Stomach (tissue), 4 donors: ENCODE measurements at regions not wholly inside any gene's neighbourhood (a gene's known extent, or its start where the extent isn't known, plus 50 kb on each side); places are given as distances from the start of the nearest gene placed in this dataset.

Experiments
- EP300 ChIP-seq: sonication (generic); formaldehyde crosslinking; IDR thresholded peaks from one replicate; pipeline ENCODE4 v1.6.1; 2017; ENCODE audit warnings: antibody characterized with exemption
- POLR2A ChIP-seq, 4 donors: fragments of 450-650 bp; IDR thresholded peaks; one replicate each; pipeline ENCODE4 v1.6.1; 2016; ENCODE audit warnings: antibody characterized with exemption in 4 of 4, control low read depth in 2 of 4, mild to moderate bottlenecking in 1 of 4, moderate library complexity in 1 of 4
- TF ChIP-seq, protein P1 (sequence below), 7 experiments: fragments of 450-650 bp in 4 of 7; fragments of 200-600 bp in 3 of 7; sonication (generic) in 3 of 7; IDR thresholded peaks; one replicate each; pipeline ENCODE4 v1.5.1; 2016 to 2019; ENCODE audit warnings: antibody characterized with exemption in 7 of 7, control low read depth in 2 of 7, mild to moderate bottlenecking in 1 of 7

GRCh38 chr17:34126965-34127364 lies 128.1 kb upstream of the CCL2 start:
- TF ChIP-seq, protein P1, sequence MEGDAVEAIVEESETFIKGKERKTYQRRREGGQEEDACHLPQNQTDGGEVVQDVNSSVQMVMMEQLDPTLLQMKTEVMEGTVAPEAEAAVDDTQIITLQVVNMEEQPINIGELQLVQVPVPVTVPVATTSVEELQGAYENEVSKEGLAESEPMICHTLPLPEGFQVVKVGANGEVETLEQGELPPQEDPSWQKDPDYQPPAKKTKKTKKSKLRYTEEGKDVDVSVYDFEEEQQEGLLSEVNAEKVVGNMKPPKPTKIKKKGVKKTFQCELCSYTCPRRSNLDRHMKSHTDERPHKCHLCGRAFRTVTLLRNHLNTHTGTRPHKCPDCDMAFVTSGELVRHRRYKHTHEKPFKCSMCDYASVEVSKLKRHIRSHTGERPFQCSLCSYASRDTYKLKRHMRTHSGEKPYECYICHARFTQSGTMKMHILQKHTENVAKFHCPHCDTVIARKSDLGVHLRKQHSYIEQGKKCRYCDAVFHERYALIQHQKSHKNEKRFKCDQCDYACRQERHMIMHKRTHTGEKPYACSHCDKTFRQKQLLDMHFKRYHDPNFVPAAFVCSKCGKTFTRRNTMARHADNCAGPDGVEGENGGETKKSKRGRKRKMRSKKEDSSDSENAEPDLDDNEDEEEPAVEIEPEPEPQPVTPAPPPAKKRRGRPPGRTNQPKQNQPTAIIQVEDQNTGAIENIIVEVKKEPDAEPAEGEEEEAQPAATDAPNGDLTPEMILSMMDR (IDR thresholded peaks at IDR 0.05): no peak
- TF ChIP-seq POLR2A (IDR thresholded peaks at IDR 0.05) (no peak), EP300 (no peak)
